ENCODE measurements at regions not wholly inside any gene's neighbourhood (a gene's known extent, or its start where the extent isn't known, plus 50 kb on each side); places are given as distances from the start of the nearest gene placed in this dataset.
"Not testable (repeated sequence)": the region's sequence is repeated elsewhere in the genome, so short reads cannot be mapped to it uniquely, and the experiment has no call there.

- WGBS: 86% methylated on average over 9 of the region's 9 CpGs
- not testable (repeated sequence) for H3K27ac ChIP-seq (ENCODE audit: low read depth); DNase-seq (ENCODE audit: extremely low spot score); H3K4me1 ChIP-seq (ENCODE audit: insufficient read depth); H3K36me3 ChIP-seq (ENCODE audit: insufficient read depth); H3K4me3 ChIP-seq (ENCODE audit: low read depth, low read length)
Observed at GRCh38 chr2:167809799-167810198, 437.6 kb downstream of the STK39 start.

GRCh38 chr2:167803449-167803988, 443.9 kb downstream of the STK39 start:
- H3K27ac ChIP-seq (ENCODE audit: low read depth): no peak overlapping the region
- H3K4me3 ChIP-seq (ENCODE audit: low read depth, low read length): no peak overlapping the region
- H3K36me3 ChIP-seq (ENCODE audit: insufficient read depth): no peaks in the 10 kb centered on the region
- 83% methylated on average over 8 of the region's 8 CpGs for WGBS
- no peaks in the 10 kb centered on the region for H3K4me1 ChIP-seq (ENCODE audit: insufficient read depth)
- DNase-seq (ENCODE audit: extremely low spot score): no peak

DNA sequence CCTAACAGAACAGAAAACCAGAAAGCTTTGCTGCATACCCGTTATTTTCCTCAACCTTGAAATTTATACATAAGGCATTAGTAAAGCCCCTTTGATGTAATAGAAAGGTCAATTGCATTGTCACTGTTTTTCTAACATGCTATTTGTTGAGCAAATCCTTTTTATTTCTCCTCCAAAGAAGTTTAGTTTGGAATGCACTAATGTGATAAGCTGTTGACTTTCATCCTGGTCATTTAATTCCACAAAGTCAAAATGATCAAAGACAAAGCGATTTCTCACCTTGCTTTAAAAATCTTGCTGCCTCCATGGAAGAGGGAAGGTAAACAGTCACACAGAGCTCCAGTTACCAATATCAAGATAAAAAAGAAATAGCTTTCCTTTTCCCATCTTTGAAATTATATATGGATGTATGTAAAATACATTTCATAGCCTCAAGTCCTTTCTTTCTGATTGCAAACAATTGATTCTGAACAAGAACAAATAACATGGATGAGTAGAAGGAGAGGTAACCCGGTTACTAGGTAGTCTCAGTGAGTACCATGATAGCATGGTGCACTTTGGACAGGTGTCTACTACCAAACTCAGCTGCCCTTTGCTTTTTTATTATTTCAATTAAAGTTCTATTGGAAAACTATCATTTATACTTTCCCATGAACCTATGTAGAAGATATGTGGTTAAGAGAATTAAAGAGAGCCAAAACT, 452.7 kb downstream of the STK39 start:
- H3K36me3 ChIP-seq (ENCODE audit: insufficient read depth): no peaks in the 10 kb centered on the region
- WGBS: 63% methylated on average over 3 of the region's 3 CpGs
- H3K4me3 ChIP-seq (ENCODE audit: low read depth, low read length): no peak overlapping the region
- no peaks in the 10 kb centered on the region for H3K4me1 ChIP-seq (ENCODE audit: insufficient read depth)
- no peak overlapping the region for H3K27ac ChIP-seq (ENCODE audit: low read depth)
- DNase-seq (ENCODE audit: extremely low spot score): no peak

DNA sequence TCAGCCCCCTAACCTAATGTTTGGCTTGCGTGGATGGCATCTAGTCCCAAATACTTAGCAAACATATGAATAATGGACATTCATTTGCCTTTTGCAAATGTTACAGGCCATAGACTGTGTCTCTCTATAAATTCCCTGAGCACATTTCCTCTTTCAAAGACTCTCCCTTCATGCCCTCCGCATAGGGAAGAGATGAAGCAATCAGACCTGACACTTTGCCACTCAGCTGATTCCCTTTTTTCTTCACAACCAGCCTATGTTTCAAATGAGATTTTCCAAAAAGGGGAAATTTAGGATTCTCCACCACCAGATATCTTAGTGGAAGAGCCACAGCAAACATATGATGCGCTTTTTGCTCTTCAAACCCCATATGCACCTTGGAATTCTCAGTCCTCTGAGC, 453.7 kb downstream of the STK39 start:
- H3K4me3 ChIP-seq (ENCODE audit: low read depth, low read length): no peak overlapping the region
- DNase-seq (ENCODE audit: extremely low spot score): no peak
- WGBS: 88% methylated on average over 3 of the region's 3 CpGs
- no peaks in the 10 kb centered on the region for H3K4me1 ChIP-seq (ENCODE audit: insufficient read depth)
- H3K27ac ChIP-seq (ENCODE audit: low read depth): no peak overlapping the region
- H3K36me3 ChIP-seq (ENCODE audit: insufficient read depth): no peaks in the 10 kb centered on the region

GRCh38 chr2:167792126-167792525, 455.3 kb downstream of the STK39 start:
- H3K36me3 ChIP-seq (ENCODE audit: insufficient read depth): no peaks in the 10 kb centered on the region
- H3K4me1 ChIP-seq (ENCODE audit: insufficient read depth): no peaks in the 10 kb centered on the region
- H3K4me3 ChIP-seq (ENCODE audit: low read depth, low read length): no peak overlapping the region
- 100% methylated on average over 1 of the region's 1 CpG for WGBS
- no peak for DNase-seq (ENCODE audit: extremely low spot score)
- no peak overlapping the region for H3K27ac ChIP-seq (ENCODE audit: low read depth)

DNA sequence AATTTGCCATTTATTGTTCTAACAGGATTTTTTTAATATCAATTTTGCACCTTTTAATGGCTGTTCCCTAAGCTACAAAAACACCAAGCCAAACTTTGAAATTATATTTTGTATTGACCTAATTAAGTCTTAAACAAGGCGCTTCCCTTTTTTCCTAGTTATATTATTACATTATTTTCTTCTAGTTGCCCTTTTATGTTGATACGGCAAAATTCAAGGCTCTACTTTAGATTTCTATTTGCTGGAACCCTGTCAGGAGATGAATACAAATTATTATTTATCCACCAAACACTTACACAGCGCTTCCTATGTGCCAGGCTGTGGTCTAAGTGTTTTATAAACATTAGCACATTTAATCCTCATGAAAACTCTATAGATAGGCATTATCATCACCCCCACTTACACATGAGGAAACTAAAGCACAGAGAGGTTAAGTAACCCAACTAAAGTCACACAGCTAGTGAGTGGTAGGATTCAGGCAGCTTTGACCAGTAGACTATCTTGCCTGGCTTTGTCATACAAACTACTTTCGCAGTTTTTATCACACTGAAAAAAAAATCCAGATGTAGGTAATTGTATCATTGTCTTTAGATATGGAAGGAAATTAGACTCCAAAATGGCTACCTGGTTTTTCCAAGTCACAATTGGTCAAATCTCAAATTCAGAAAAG, 456.5 kb downstream of the STK39 start:
- no peak for DNase-seq (ENCODE audit: extremely low spot score)
- WGBS: 94% methylated on average over 4 of the region's 4 CpGs

GRCh38 chr2:167790189-167790588, 457.2 kb downstream of the STK39 start:
- no peak for DNase-seq (ENCODE audit: extremely low spot score)
- Histone ChIP-seq H3K4me1 (ENCODE audit: insufficient read depth) (no peaks in the 10 kb centered on the region), H3K36me3 (ENCODE audit: insufficient read depth) (no peaks in the 10 kb centered on the region), H3K4me3 (ENCODE audit: low read depth, low read length) (no peak overlapping the region), H3K27ac (ENCODE audit: low read depth) (no peak overlapping the region)
- WGBS: 95% methylated on average over 4 of the region's 4 CpGs

More for the DNA sequence above, 456.5 kb downstream of the STK39 start:
- Histone ChIP-seq H3K27ac (ENCODE audit: low read depth) (no peak overlapping the region), H3K4me3 (ENCODE audit: low read depth, low read length) (no peak overlapping the region), H3K36me3 (ENCODE audit: insufficient read depth) (no peaks in the 10 kb centered on the region), H3K4me1 (ENCODE audit: insufficient read depth) (no peaks in the 10 kb centered on the region)

DNA sequence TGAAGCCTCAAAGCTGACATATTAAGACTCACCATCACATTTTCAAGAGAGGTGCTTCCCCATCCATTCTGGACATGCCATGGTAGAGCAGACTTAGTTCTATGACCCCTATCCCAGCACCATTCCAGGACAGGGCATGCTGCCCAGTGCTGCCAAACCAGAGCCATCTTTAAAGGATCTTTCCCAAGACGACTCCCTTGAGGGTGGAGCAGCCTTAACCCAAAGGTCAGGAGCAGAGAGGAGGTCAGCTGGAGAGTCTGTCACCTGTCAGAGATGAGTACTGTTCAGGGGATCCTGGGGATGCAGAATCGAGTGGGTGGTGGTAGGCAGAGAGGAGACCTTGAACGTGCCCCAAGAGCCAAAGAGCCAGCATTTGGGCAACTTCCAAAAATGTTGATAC, 459.8 kb downstream of the STK39 start:
- no peaks in the 10 kb centered on the region for H3K36me3 ChIP-seq (ENCODE audit: insufficient read depth)
- DNase-seq (ENCODE audit: extremely low spot score): no peak
- no peak overlapping the region for H3K27ac ChIP-seq (ENCODE audit: low read depth)
- H3K4me1 ChIP-seq (ENCODE audit: insufficient read depth): no peaks in the 10 kb centered on the region
- no peak overlapping the region for H3K4me3 ChIP-seq (ENCODE audit: low read depth, low read length)
- WGBS: 85% methylated on average over 3 of the region's 3 CpGs

DNA sequence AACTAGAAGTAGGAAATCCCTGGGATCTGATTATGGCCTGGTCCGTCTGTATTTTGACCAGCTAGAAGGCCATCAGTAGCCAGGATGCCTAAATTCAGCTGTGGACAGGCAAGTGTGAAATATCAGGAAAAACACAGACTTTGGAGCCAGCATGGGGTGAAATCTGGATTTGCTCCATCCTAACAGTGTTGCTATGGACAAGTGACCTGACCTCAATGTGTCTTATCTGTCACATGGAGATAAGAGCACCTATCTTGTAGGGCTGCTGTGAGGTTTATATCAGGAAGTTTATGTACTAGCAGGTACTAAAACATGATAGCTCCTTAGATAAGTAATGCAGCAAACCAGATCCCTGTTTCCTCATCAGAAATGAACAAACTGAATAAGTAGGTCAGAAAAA, 460.4 kb downstream of the STK39 start:
- Histone ChIP-seq H3K4me1 (ENCODE audit: insufficient read depth) (no peaks in the 10 kb centered on the region), H3K27ac (ENCODE audit: low read depth) (no peak overlapping the region), H3K4me3 (ENCODE audit: low read depth, low read length) (no peak overlapping the region), H3K36me3 (ENCODE audit: insufficient read depth) (no peaks in the 10 kb centered on the region)
- WGBS: 75% methylated on average over 1 of the region's 1 CpG
- DNase-seq (ENCODE audit: extremely low spot score): no peak

- Histone ChIP-seq H3K4me3 (ENCODE audit: low read depth, low read length) (no peak overlapping the region), H3K36me3 (ENCODE audit: insufficient read depth) (no peaks in the 10 kb centered on the region), H3K27ac (ENCODE audit: low read depth) (no peak overlapping the region), H3K4me1 (ENCODE audit: insufficient read depth) (no peaks in the 10 kb centered on the region)
- DNase-seq (ENCODE audit: extremely low spot score): no peak
- 77% methylated on average over 6 of the region's 6 CpGs for WGBS
Observed at GRCh38 chr2:167785606-167786216, 461.7 kb downstream of the STK39 start.

DNA sequence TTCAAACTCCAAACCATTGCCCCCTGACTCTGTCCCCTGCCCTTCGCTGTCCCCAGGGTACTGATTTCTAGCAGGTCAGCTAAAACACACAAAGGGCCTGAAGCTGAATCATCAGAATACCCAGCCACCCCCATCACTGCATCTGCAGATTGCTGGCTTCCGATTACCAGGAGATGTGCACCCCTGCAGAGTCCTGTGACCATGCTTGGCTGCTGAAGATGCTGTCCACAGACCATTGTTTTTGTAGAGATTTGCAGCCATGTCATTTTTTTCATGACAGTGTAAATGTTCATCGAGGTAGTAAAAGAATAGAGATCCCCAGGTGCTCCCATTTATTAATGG, 463.3 kb downstream of the STK39 start:
- no peak for DNase-seq (ENCODE audit: extremely low spot score)
- no peak overlapping the region for H3K4me3 ChIP-seq (ENCODE audit: low read depth, low read length)
- H3K36me3 ChIP-seq (ENCODE audit: insufficient read depth): no peaks in the 10 kb centered on the region
- 73% methylated on average over 3 of the region's 3 CpGs for WGBS
- H3K27ac ChIP-seq (ENCODE audit: low read depth): no peak overlapping the region
- no peaks in the 10 kb centered on the region for H3K4me1 ChIP-seq (ENCODE audit: insufficient read depth)

DNA sequence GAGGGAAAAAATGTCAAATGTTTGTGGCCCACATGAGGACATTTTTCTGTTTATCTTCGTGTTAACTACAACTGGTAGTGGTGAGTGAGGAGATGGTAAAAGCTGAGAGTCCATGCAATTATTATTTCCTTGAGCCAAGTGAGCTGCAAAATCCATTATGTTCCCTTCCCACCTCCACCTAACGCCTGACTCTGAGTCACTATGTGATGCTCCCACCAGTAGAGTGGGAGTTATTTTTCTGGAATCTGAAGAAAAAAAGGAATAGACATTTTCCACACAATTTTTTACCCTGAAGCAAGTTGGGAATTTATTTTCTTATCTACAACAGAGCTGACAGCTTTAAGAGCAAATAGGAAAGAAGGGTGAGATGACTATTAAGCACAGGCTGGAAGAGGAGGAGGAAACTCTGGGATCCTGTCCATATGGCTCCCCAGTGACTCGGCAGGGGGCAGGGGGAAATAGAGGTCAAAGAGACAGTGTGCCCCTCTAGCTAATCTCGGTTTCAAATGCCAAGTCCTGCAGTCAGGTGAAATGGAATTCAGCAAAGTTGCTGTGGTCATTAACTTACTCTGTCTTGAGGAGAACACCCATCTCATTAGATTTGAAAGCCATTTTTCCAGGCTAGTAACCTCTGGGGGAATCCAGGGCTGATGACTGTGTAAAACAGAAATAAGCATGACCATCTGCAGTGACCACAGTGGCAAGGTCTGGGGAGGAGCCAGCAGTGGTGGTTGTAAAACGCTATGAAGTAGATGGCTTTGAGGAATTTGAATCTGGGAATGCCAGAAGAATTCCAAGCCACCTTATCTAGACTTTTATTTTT, 463.9 kb downstream of the STK39 start:
- no peak overlapping the region for H3K4me3 ChIP-seq (ENCODE audit: low read depth, low read length)
- no peaks in the 10 kb centered on the region for H3K36me3 ChIP-seq (ENCODE audit: insufficient read depth)
- no peaks in the 10 kb centered on the region for H3K4me1 ChIP-seq (ENCODE audit: insufficient read depth)
- no peak for DNase-seq (ENCODE audit: extremely low spot score)
- H3K27ac ChIP-seq (ENCODE audit: low read depth): no peak overlapping the region
- 27% methylated on average over 5 of the region's 5 CpGs for WGBS

GRCh38 chr2:167781629-167782028, 465.8 kb downstream of the STK39 start:
- H3K4me3 ChIP-seq (ENCODE audit: low read depth, low read length); DNase-seq (ENCODE audit: extremely low spot score); H3K27ac ChIP-seq (ENCODE audit: low read depth); H3K36me3 ChIP-seq (ENCODE audit: insufficient read depth); H3K4me1 ChIP-seq (ENCODE audit: insufficient read depth): not testable (repeated sequence)
- WGBS: 88% methylated on average over 8 of the region's 8 CpGs
